SK-N-SH treated with all-trans-retinoic acid at 6 μM for 48 hours (cell line): ENCODE measurements at regions not wholly inside any gene's neighbourhood (a gene's known extent, or its start where the extent isn't known, plus 50 kb on each side); places are given as distances from the start of the nearest gene placed in this dataset.

Source experiments
- ATAC-seq: fragments of 200-7000 bp; cut with Tn5 transposase; 3 replicates; pipeline ENCODE4 v1.9.1; 2020; ENCODE audit warnings: mild to moderate bottlenecking, moderate library complexity
- ARNTL ChIP-seq: fragments of 450-650 bp; formaldehyde crosslinking; IDR thresholded peaks from 2 replicates; pipeline ENCODE4 v1.5.0; 2020; ENCODE audit warnings: low read depth, mild to moderate bottlenecking, moderate library complexity, borderline replicate concordance
- BACH2 ChIP-seq: fragments of 250-450 bp; sonication (Bioruptor Pico); IDR thresholded peaks from 2 replicates; pipeline ENCODE4 v1.9.0; 2021; ENCODE audit warnings: mild to moderate bottlenecking, borderline replicate concordance
- CREB5 ChIP-seq: fragments of 250-450 bp; sonication (Bioruptor Pico); IDR thresholded peaks from 2 replicates; pipeline ENCODE4 v1.5.1; 2020; ENCODE audit warnings: low read depth, mild to moderate bottlenecking, moderate library complexity
- CSDC2 ChIP-seq: fragments of 250-450 bp; sonication (Bioruptor Pico); IDR thresholded peaks from 2 replicates; pipeline ENCODE4 v1.5.0; 2020; ENCODE audit warnings: mild to moderate bottlenecking, moderate library complexity
- CSRNP3 ChIP-seq: fragments of 250-450 bp; sonication (Bioruptor Pico); IDR thresholded peaks from 2 replicates; pipeline ENCODE4 v1.5.1; 2021; ENCODE audit warnings: mild to moderate bottlenecking, moderate library complexity
- ESRRG ChIP-seq: fragments of 250-450 bp; sonication (Bioruptor Pico); IDR thresholded peaks from 2 replicates; pipeline ENCODE4 v1.6.1; 2021; ENCODE audit warnings: mild to moderate bottlenecking
- GLIS3 ChIP-seq: fragments of 250-450 bp; sonication (Bioruptor Pico); IDR thresholded peaks from 2 replicates; pipeline ENCODE4 v1.5.0; 2020; ENCODE audit warnings: mild to moderate bottlenecking, moderate library complexity
- OSR1 ChIP-seq: fragments of 250-450 bp; sonication (Bioruptor Pico); IDR thresholded peaks from 2 replicates; pipeline ENCODE4 v1.8.0; 2022; ENCODE audit warnings: moderate library complexity, mild to moderate bottlenecking, inconsistent platforms
- POU6F1 ChIP-seq: fragments of 250-450 bp; sonication (Bioruptor Pico); IDR thresholded peaks from 2 replicates; pipeline ENCODE4 v1.8.0; 2021; ENCODE audit warnings: low read depth, mild to moderate bottlenecking, moderate library complexity, borderline replicate concordance
- PPARA ChIP-seq: fragments of 250-450 bp; sonication (Bioruptor Pico); IDR thresholded peaks from 2 replicates; pipeline ENCODE4 v1.5.0; 2020; ENCODE audit warnings: mild to moderate bottlenecking, borderline replicate concordance
- RARB ChIP-seq: fragments of 250-450 bp; sonication (Bioruptor Pico); IDR thresholded peaks from 2 replicates; pipeline ENCODE4 v1.8.0; 2021; ENCODE audit warnings: mild to moderate bottlenecking, moderate library complexity
- SNAI2 ChIP-seq: fragments of 250-450 bp; sonication (Bioruptor Pico); IDR thresholded peaks from 2 replicates; pipeline ENCODE4 v1.5.0; 2020; ENCODE audit warnings: mild to moderate bottlenecking, moderate library complexity
- TCF4 ChIP-seq: fragments of 250-450 bp; sonication (Bioruptor Pico); IDR thresholded peaks from 2 replicates; pipeline ENCODE4 v1.8.0; 2021; ENCODE audit warnings: mild to moderate bottlenecking, moderate library complexity, borderline replicate concordance
- TSHZ2 ChIP-seq: fragments of 250-450 bp; sonication (Bioruptor Pico); IDR thresholded peaks from 2 replicates; pipeline ENCODE4 v1.5.0; 2020; ENCODE audit warnings: mild to moderate bottlenecking, moderate library complexity
- ZC3H10 ChIP-seq: fragments of 250-450 bp; sonication (Bioruptor Pico); IDR thresholded peaks from 2 replicates; pipeline ENCODE4 v1.5.1; 2021; ENCODE audit warnings: mild to moderate bottlenecking, moderate library complexity
- ZFP3 ChIP-seq: fragments of 250-450 bp; sonication (Bioruptor Pico); IDR thresholded peaks from 2 replicates; pipeline ENCODE4 v1.5.0; 2020; ENCODE audit warnings: mild to moderate bottlenecking, moderate library complexity
- ZFP30 ChIP-seq: fragments of 450-650 bp; formaldehyde crosslinking; IDR thresholded peaks from 2 replicates; pipeline ENCODE4 v1.5.0; 2022; ENCODE audit warnings: mild to moderate bottlenecking, moderate library complexity
- ZNF565 ChIP-seq: fragments of 450-650 bp; formaldehyde crosslinking; conservative IDR thresholded peaks from 2 replicates; pipeline ENCODE4 v1.5.0; 2020; ENCODE audit warnings: low read depth, mild to moderate bottlenecking, moderate library complexity
- ZNF8 ChIP-seq: fragments of 450-650 bp; formaldehyde crosslinking; IDR thresholded peaks from 2 replicates; pipeline ENCODE4 v1.5.0; 2020; ENCODE audit warnings: mild to moderate bottlenecking, moderate library complexity

- TF ChIP-seq CREB5, result no peak
- no peak for TF ChIP-seq PPARA (CRISPR knock-in tag)
Measured at GRCh38 chr10:28849309-28849708, 172.0 kb downstream of the BAMBI start (continued).

DNA sequence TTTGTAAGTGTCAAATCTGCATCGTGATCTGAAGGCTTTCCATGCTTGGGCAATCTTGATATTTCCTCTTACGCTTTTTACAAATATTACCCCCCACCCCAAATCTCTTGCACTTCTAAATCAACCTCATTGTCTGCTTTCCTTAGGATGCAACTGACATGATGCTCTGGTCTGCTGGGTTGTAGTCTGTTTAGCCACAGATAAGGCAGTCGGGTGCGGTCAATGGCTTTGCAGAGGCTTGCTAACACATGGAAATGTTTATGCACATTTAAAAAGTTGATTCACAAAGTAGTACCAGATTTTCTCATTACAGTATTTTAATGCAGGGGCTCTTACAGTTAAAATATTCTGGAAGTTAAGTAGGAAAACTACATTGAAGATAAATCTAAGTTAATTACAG lies 172.5 kb downstream of the BAMBI start:
- TF ChIP-seq OSR1 (no peak), TCF4 (CRISPR knock-in tag) (peak; percentile 75; the same call in 1 of the 2 replicates), ZC3H10 (CRISPR knock-in tag) (no peak), GLIS3 (no peak), ZNF8 (CRISPR knock-in tag) (no peak)
- no peak; the same call in 2 of the 3 replicates for ATAC-seq

DNA sequence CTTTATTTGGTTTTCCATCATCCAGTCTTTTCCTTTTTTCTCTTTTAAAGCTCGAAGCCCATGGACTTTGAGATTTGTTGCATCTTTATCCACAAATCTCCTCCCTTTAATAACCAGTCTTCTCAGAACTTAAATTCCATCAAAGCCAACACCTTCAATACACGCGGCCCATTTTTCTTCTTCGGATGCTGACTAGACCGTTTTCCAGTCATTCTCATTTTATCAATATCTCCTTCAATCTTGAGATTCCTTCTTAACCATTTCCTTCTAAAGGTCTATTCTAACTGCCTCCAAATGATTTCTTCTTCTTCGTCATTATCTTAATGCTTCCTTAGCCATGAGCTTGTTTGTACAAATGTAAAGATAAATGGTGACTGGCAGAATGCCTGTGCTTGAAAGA lies 173.5 kb downstream of the BAMBI start:
- ATAC-seq, result no peak
- TF ChIP-seq ESRRG (CRISPR knock-in tag), result no peak
- no peak for TF ChIP-seq TSHZ2 (CRISPR knock-in tag)
- TF ChIP-seq ZNF565 (CRISPR knock-in tag), result no peak

- ATAC-seq, result no peak; the same call in 2 of the 3 replicates
- TF ChIP-seq SNAI2 (CRISPR knock-in tag), result no peak
Measured at GRCh38 chr10:28853195-28853594, 175.9 kb downstream of the BAMBI start.

- no peak for TF ChIP-seq RARB (CRISPR knock-in tag)
- no peak for TF ChIP-seq POU6F1 (CRISPR knock-in tag)
- no peak for TF ChIP-seq TSHZ2 (CRISPR knock-in tag)
- no peak for TF ChIP-seq ESRRG (CRISPR knock-in tag)
- no peak for TF ChIP-seq ZNF565 (CRISPR knock-in tag)
- TF ChIP-seq ZFP30 (CRISPR knock-in tag), result no peak
- TF ChIP-seq ZNF8 (CRISPR knock-in tag), result no peak
- no peak for TF ChIP-seq CREB5
- TF ChIP-seq GLIS3, result no peak
- TF ChIP-seq ZFP3 (CRISPR knock-in tag), result no peak
- no peak for TF ChIP-seq CSDC2
- no peak for TF ChIP-seq CSRNP3
- no peak for TF ChIP-seq SNAI2 (CRISPR knock-in tag)
- TF ChIP-seq BACH2 (CRISPR knock-in tag), result no peak
- no peak for TF ChIP-seq TCF4 (CRISPR knock-in tag)
- TF ChIP-seq ZC3H10 (CRISPR knock-in tag), result no peak
- TF ChIP-seq ARNTL, result no peak
- ATAC-seq, result no peak
Measured at GRCh38 chr10:28857164-28857563, 179.8 kb downstream of the BAMBI start.
